Upper lobe of left lung (tissue), 6 donors: ENCODE measurements at regions not wholly inside any gene's neighbourhood (a gene's known extent, or its start where the extent isn't known, plus 50 kb on each side); places are given as distances from the start of the nearest gene placed in this dataset.

ENCODE experiments used
- ATAC-seq, 2 donors: fragments of 200-7000 bp; cut with Tn5 transposase; one replicate each; pipeline ENCODE4 v1.9.1; 2022; ENCODE audit warnings: mild to moderate bottlenecking in 2 of 2, moderate library complexity in 2 of 2; ENCODE audit not compliant: low FRiP score in 2 of 2
- DNase-seq, 2 donors: peaks; one replicate each; pipeline ENCODE4 v3.0.0-alpha.2; 2019 to 2020
- H3K27ac ChIP-seq, 4 donors: fragments of 200-600 bp; sonication (generic); one replicate each; pipeline ENCODE4 v1.5.1; 2016 to 2019
- H3K27me3 ChIP-seq, 4 donors: fragments of 200-600 bp; sonication (generic); one replicate each; pipeline ENCODE4 v1.5.1; 2017 to 2019
- H3K36me3 ChIP-seq, 4 donors: fragments of 200-600 bp; sonication (generic); one replicate each; pipeline ENCODE4 v1.5.1; 2016 to 2019
- H3K4me1 ChIP-seq, 4 donors: fragments of 200-600 bp; sonication (generic); one replicate each; pipeline ENCODE4 v1.5.1; 2018 to 2019
- H3K4me3 ChIP-seq, 4 donors: fragments of 200-600 bp; sonication (generic); one replicate each; pipeline ENCODE4 v1.5.1; 2017 to 2019; ENCODE audit warnings: mild to moderate bottlenecking in 2 of 4, moderate library complexity in 1 of 4
- H3K9me3 ChIP-seq, 4 donors: fragments of 200-600 bp; sonication (generic); one replicate each; pipeline ENCODE4 v1.5.1; 2018 to 2019
- CTCF ChIP-seq, 6 experiments: fragments of 450-650 bp in 4 of 6; fragments of 200-600 bp in 2 of 6; sonication (generic) in 2 of 6; IDR thresholded peaks; one replicate each; pipeline ENCODE4 v1.5.1; 2016 to 2019; ENCODE audit warnings: antibody characterized with exemption in 6 of 6
- EP300 ChIP-seq, 4 donors: sonication (generic); formaldehyde crosslinking; IDR thresholded peaks; one replicate each; pipeline ENCODE4 v1.5.1; 2017; ENCODE audit warnings: antibody characterized with exemption in 4 of 4, control low read depth in 2 of 4
- POLR2A ChIP-seq, 4 donors: fragments of 450-650 bp; IDR thresholded peaks; one replicate each; pipeline ENCODE4 v1.5.1; 2016 to 2017; ENCODE audit warnings: antibody characterized with exemption in 4 of 4, mild to moderate bottlenecking in 2 of 4
- POLR2AphosphoS5 ChIP-seq, 2 donors: sonication (generic); formaldehyde crosslinking; IDR thresholded peaks; one replicate each; pipeline ENCODE4 v1.5.1; 2017; ENCODE audit warnings: antibody characterized with exemption in 2 of 2
- WGBS, 2 donors: methylation state at CpG; one replicate each; pipeline ENCODE4 v1.1.5; 2017 to 2018; 5-methylcytosine and 5-hydroxymethylcytosine counted together
- donor health status: DM: no; HTN: no; CAD: no; lungs with moderate emphysema.
- donor health status: DM: no; HTN: yes; CAD: no; lungs with severe emphysema.

GRCh38 chr1:4894566-4894965 lies 240.2 kb downstream of the AJAP1 start:
- Histone ChIP-seq H3K4me3 (no peak overlapping the region), H3K9me3 (no peaks in the 10 kb centered on the region), H3K27ac (no peak overlapping the region), H3K4me1 (no peaks in the 10 kb centered on the region), H3K27me3 (no peaks in the 10 kb centered on the region), H3K36me3 (no peaks in the 10 kb centered on the region)
- WGBS, 2 donors = 31 to 34% methylated on average over 4 of the region's 4 CpGs
- ATAC-seq (no peak), DNase-seq (no peak)
- no peak for TF ChIP-seq EP300 (IDR thresholded peaks at IDR 0.05)
- TF ChIP-seq POLR2A (IDR thresholded peaks at IDR 0.05) = no peak
- no peak for TF ChIP-seq CTCF (IDR thresholded peaks at IDR 0.05)
- TF ChIP-seq POLR2AphosphoS5 (IDR thresholded peaks at IDR 0.05) = no peak

- Histone ChIP-seq H3K4me1 (no peaks in the 10 kb centered on the region), H3K27me3 (no peaks in the 10 kb centered on the region), H3K27ac (no peak overlapping the region), H3K36me3 (no peaks in the 10 kb centered on the region), H3K9me3 (no peaks in the 10 kb centered on the region), H3K4me3 (no peak overlapping the region)
- ATAC-seq = no peak
- 48 to 68% methylated on average over 8 of the region's 8 CpGs for WGBS, 2 donors
- DNase-seq = no peak
- no peak for TF ChIP-seq POLR2A (IDR thresholded peaks at IDR 0.05)
- no peak for TF ChIP-seq CTCF (IDR thresholded peaks at IDR 0.05)
- TF ChIP-seq EP300 (IDR thresholded peaks at IDR 0.05) = no peak
- TF ChIP-seq POLR2AphosphoS5 (IDR thresholded peaks at IDR 0.05) = no peak
These were observed 226.2 kb downstream of the AJAP1 start for GRCh38 chr1:4880626-4881025.

- H3K9me3 ChIP-seq = no peaks in the 10 kb centered on the region
- 77 to 82% methylated on average over 3 of the region's 3 CpGs for WGBS, 2 donors
- H3K4me1 ChIP-seq = no peaks in the 10 kb centered on the region
- TF ChIP-seq CTCF (IDR thresholded peaks at IDR 0.05) = no peak
- H3K27me3 ChIP-seq = no peaks in the 10 kb centered on the region
- no peak overlapping the region for H3K27ac ChIP-seq
- ATAC-seq (no peak), DNase-seq (no peak)
- H3K4me3 ChIP-seq = no peak overlapping the region
- H3K36me3 ChIP-seq = no peaks in the 10 kb centered on the region
These were observed 223.0 kb downstream of the AJAP1 start for GRCh38 chr1:4877426-4877825.

- TF ChIP-seq EP300 (IDR thresholded peaks at IDR 0.05) (no peak), POLR2AphosphoS5 (IDR thresholded peaks at IDR 0.05) (no peak)
- H3K9me3 ChIP-seq = no peaks in the 10 kb centered on the region
- H3K4me3 ChIP-seq = no peak overlapping the region
- H3K36me3 ChIP-seq = no peaks in the 10 kb centered on the region
- no peak for DNase-seq
- ATAC-seq = peak; percentile 32 to 65
- H3K4me1 ChIP-seq = no peaks in the 10 kb centered on the region
- no peak overlapping the region for H3K27ac ChIP-seq
- 76 to 78% methylated on average over 3 of the region's 3 CpGs for WGBS, 2 donors
- H3K27me3 ChIP-seq = no peaks in the 10 kb centered on the region
These were observed 217.0 kb downstream of the AJAP1 start for GRCh38 chr1:4871373-4871772.

GRCh38 chr1:4868521-4868920 lies 214.1 kb downstream of the AJAP1 start:
- no peak overlapping the region for H3K27ac ChIP-seq
- ATAC-seq (no peak), DNase-seq (no peak)

More at GRCh38 chr1:4868521-4868920, 214.1 kb downstream of the AJAP1 start:
- Histone ChIP-seq H3K4me1 (no peaks in the 10 kb centered on the region), H3K36me3 (no peaks in the 10 kb centered on the region), H3K27me3 (no peaks in the 10 kb centered on the region), H3K4me3 (no peak overlapping the region), H3K9me3 (no peaks in the 10 kb centered on the region)
- TF ChIP-seq POLR2A (IDR thresholded peaks at IDR 0.05) = no peak
- no peak for TF ChIP-seq POLR2AphosphoS5 (IDR thresholded peaks at IDR 0.05)
- TF ChIP-seq EP300 (IDR thresholded peaks at IDR 0.05) = no peak
- no peak for TF ChIP-seq CTCF (IDR thresholded peaks at IDR 0.05)
- WGBS, 2 donors = 44 to 67% methylated on average over 2 of the region's 2 CpGs
